NOMO-1 (cell line): ENCODE measurements at regions not wholly inside any gene's neighbourhood (a gene's known extent, or its start where the extent isn't known, plus 50 kb on each side); places are given as distances from the start of the nearest gene placed in this dataset.

Experiments used
- DNase-seq, 2 experiments: peaks; one replicate each; lab custom pipeline; 2025; ENCODE audit not compliant: unreplicated experiment in 2 of 2; lab: John Stamatoyannopoulos, UW

DNA sequence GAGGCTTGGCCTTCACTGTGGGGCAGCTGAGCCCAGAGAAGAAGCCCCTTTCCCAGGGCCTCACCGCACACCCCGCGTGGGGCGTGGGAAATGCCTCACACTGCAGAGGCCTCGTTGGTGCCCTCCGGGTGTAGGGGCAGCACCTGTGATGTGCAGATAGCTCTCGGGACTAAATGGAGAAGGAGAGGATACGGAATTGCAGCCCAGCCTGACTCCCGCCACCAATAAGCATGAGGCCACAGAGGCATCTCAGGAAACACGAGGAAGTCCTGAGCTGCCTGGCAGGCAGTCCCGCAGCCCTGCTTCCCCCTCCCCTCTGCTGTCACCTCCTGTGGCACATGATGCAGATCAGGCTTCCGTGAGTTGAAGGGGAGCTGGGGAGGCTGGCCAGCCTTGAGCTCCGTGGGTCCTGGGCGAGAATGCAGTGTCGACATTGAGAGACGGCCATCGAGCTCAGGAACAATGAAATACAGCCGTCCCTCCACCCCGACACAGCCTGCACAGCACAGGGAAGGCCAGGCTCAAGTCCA lies 59.6 kb upstream of the PPP2R2D start:
- no peak for DNase-seq

DNA sequence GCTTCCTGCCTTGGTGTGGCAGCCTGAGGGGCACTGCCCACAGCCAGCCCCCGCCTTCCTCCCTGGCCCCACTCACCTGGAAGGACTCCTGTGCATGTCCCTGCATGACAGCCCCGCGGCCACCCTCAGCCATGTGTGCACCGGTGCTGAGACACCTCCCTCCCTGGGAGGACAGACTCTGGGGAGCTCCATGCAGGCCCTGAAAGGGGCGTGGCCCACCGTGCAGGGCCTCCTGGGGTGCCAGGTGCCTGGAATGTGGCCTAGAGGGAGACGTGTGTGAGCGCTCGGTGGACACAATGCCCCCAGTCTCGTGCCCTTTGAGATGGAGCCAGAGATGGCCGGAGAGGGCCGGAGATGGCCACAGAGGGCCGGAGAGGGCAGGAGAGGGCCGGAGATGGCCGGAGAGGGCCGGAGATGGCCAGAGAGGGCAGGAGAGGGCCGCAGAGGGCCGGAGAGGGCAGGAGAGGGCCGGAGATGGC lies 59.1 kb upstream of the PPP2R2D start:
- DNase-seq, result no peak

DNA sequence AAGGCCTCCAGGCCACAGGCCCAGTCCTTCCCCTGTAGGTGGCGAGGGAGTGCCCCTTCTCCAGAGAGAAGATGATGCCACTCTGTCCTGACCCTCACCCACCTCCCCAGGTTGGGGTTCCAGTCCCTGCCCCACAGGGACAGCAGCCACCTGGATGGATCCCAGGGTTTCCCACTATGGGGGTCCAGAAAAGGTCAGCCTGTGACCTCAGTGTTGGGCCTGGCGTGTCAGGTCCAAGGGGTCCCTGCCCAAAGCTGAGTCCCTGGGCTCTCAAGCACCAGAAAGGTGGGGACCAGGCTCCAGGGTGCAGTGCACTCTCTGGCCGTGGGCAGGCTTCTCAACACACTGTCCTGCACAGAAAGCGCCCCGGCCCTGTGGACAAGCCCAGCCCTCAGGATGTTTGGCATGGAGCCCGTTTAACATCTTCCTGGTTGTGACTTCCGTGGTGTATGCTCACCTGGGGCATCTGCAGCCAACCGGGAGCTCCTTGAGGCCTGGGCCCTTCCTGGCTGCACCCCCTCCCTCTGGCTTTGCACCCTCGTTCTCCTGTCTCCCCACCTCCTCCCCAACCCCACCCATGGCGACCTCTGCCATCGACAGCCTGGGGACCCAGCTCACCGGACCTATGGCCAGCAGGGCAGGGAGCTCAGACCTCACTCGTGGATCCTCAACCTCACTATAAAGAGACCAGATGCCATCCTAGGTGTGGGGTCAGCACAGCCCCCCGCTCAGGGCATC lies 58.3 kb upstream of the PPP2R2D start:
- DNase-seq, result no peak

DNA sequence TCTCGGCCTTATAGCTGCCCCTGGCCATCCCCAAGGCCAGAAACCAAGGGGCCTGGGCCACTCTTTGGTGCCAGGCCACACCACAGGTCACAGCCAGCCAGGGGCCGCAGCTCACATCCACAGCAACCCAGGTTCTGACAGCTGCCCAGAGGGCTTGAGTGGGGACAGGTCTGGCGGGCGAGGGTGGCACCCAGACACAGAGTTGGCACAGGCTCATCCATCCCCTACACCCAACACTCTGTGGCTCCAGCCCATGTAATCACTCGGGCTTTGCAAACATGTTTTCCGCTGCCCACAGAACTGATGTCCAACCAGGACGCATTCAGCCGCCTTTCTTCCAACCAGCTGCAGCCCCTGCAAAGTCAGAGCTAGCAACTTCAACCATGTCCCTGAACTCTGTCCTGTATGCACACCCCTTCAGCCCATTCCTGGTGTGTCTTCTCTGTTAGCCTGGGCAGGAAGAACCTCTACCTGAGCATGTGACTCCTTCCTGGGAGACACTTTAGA lies 57.7 kb upstream of the PPP2R2D start:
- no peak for DNase-seq

DNA sequence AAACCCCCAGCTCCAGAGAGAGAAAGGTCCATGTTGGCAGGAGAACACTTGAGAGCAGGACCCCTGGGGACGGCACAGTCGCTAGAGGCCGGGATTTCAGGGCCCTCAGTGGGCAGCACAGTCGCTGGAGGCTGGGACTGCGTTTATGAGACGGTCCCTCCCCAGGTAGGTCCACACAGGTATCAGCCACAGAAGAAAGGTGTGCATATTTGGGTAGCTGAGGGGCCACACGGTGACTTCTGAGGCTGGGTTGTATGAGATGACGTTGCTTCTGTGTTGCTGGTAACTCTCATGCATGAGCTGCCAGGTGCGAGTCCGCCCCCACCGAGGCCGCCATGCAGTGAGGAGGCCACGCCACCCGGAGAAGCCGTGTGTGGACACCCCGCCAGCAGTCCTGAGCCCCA lies 56.9 kb upstream of the PPP2R2D start:
- no peak for DNase-seq

DNA sequence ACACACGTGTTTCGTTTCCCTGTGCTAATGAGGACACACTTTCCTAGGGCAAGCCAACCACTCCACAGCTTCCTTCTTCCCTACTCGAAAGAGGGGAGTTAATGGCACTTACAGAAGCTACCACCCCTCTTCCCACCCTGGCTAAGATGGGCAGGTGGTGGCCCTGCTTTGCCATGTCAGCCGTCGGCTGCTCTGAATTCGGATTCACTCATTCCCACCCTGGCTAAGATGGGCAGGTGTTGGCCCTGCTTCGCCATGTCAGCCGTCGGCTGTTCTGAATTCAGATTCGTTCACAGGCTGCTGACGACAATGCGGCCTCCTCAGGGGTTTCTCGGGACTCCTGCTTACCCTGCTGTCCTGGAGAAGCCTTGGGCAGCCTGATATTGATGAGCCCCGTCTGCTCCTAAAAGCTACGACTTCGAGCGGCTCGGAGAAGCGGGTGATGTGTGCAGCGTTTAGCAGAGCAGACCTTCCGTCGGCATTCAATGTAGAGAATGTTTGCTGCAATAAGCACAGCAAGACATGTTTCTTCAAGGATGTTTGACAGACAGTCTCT lies 56.2 kb upstream of the PPP2R2D start:
- no peak for DNase-seq

DNA sequence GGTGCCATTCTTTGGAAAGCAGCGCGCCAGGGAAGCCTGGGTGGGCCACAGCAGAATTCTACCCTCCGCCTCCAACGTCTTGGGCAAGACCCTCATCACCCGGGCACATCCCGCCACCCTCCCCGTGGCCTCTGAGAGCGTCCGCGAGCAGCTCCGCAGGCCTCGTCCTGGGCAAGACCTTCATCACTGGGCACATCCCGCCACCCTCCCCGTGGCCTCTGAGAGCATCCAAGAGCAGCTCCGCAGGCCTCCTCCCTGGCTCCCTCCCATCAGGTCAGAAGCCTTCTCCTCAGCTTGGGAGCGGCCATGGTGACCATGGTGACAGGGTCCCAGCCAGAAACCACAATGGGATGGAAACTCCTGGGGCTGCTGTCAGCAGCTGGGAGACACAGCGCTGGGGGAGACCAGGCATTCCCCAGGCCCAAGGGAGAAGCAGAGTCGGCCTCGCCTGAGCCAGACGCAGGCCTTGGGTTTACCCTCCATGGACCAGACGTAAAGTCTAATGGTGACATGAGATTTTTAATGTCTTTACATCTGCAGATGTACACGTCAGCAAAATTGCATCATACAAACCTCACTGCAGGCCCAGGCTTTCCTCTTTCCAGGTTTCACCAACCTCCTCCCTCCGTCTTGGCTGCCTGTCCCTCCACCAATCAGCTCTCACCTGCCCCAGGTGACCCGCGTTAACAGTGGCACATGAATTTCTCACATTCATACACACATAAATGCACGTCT lies 55.1 kb upstream of the PPP2R2D start:
- DNase-seq, result no peak

DNA sequence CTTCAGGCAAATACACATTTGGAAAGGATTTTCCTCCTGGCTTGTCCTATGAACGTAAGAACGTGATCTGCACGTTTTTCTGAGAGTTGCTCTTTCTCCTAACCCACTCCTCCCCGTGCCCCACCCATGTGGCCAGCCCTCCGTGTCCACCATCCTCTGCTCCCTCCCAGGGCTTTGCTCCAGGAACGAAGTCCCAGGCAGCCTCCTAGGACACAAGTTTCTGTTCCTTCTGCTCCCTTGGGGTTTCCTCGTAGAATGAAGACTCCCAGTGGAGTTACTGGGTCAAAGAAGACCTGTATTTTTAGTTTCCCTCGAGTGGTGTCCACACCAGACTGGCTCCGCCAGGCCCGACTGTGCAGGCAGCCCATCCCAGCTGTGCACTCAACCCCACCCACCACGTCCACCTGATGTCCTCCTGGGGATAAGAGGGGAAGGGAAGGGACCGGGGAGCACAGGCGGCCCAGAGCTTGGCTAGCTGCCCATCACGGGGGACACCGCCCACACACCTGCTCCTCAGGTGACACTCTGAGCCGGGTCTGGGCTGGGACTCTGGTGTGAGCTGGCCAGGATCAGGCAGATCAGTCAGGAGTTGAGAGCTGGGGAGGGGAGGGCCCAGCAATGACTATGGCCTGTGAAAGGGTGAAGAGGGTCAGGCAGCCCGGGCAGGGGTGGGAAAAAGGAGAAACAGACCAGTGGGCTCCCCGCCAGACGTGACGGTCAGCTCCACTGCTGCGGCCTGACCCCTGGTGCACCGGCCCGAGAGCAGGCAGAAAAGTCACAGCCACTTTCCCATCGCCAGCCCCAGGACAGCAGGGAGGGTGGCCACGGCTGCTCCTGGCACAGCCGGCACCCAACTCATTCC lies 54.3 kb upstream of the PPP2R2D start:
- DNase-seq, result no peak

DNA sequence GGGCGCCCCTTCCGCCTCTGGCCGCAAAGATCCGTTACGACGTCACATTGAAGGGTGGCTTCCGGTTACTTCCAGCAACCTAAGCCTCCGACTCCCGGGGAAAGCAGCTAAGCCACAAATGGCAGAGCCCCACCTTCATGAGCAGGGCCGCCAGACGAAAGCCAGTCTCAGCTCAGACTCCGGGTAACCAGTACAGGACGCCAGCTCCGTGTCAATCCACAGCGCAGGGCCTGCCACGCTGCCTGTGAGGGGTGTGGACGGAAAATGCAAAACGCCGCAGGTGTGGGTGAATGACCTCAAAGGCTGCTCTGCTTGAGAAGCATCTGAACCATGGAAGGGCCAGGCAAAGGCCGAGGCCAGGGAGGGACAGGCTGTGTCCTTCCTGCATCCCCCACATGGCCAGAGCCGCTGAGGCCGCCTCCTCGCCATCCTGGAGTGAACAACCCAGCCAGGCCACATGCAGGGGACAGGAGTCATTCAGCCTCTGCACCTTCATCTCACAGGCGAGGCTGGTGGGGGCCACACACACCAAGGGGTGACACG lies 53.5 kb upstream of the PPP2R2D start:
- DNase-seq, result no peak

DNA sequence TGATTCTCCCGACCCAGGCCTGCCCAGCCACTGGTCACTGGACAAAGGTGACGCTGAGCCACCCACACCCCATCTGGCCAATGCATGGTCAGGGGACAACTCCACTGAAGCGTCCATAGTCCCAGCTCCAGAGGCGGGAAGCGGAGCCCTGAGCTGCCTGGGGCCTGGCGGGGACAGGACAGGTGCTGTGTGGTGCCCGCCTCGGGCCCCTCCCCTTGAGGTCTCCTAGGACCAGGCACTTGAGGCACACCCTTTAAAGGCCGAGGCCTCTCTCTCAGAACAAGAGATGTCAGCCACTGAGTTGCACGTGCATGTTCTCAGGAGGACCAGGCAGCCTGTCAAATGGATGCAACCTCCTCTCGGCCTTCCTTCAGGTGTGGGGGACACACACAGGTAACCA lies 52.5 kb upstream of the PPP2R2D start:
- DNase-seq, result no peak

DNA sequence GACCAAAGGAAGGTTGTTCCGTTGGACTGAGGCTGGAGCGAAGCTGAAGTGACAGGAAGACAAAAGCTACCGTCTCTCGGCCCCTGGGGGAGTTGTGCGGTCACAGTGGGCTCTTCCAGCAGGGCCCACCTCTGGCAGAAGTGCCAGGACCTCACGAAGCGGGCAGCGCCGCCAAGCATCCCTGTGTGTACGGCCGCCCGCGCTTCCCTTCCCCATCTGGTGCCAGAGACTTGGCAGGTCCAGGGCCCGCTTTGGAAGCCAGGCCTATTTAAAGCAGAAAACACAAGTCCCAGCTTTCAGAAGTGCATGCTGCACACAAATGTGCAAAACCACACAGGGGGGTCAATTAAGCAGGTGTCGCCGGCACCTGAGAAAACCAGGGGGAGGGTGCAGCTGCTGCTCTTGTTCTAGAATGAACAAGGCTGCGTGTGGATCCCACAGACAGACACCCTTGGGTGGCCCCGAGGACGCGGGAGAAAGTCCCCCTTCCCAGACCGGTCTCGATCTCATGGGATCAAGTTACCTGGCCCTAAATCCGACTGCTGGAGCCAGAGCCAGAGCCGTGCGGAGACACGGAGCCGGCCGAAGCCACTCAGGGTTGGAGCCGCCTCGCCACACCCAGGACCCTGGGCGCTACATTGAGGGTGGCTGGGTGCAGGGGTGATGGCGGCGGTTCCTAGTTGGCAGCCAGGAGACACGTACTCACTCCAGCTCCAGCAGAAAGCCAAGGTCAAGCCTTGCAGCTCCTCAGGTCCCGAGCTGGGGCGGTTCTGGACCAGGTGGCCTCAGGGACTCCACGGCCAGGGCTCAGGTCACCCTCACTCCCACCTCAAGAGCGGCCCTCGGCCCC lies 51.8 kb upstream of the PPP2R2D start:
- DNase-seq, result no peak

DNA sequence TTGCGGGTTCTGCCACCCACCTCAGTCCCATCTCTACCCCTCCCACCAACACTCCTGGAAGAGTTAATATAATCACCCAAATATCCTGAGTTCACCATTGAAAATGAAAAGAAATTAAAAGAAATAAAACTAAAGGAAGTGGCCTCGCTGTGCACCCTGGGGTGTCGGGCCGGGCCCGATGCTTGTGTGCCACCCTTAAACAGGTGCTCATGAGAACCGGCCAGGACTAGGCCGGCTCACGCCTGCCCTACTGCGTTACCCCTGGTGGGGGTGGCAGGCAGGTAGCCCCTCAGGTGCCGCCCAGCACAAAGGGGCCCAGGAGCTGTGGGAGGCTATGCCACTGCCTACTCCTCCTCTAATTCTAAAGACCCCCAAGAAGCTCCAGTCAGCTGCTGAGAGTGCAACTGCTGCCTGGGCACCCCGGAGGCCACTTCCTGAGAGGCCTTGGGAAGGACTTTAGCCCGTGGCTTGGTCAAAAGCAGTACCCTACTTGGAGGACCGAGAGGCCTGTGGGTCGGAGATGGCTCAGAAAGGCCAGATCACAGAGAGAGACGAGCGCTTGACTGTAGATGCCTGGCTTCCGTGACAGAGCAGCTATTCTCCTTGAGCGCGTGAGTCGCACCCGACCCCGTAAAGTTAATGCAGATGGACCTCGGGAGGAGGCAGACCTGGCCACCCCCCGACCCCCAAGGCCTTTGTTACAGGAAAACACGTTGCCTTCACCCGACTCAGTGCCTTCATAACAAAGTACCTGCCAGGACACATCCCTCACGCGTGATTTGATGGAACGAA lies 51.0 kb upstream of the PPP2R2D start:
- no peak for DNase-seq

DNA sequence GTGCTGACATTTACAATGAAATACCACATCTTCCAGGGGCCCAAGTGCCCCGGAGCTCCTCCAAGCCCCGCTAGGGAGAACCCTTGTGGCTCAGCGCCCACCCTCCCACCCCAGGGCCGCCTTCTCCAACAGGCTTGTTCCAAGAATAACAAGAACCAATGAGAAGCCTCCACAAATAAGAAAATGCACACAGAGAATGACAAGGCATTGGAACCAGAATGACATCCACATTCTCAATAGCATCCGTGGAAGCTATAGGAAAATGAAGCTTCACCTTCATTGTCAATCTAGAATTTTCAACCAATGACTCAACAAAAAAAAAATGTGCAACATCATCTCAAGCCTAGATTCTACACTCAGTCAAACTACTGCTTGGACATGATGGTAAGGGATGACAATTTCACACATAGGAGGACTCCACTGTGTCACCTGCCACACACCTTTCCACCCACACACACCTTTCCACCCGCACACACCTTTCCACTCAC lies 50.4 kb upstream of the PPP2R2D start:
- no peak for DNase-seq
